GM23338 (cell line): ENCODE measurements at regions not wholly inside any gene's neighbourhood (a gene's known extent, or its start where the extent isn't known, plus 50 kb on each side); places are given as distances from the start of the nearest gene placed in this dataset.

Source experiments
- ATAC-seq: fragments of 200-7000 bp; cut with Tn5 transposase; 3 replicates; pipeline ENCODE4 v1.9.1; 2020
- DNase-seq: peaks from one replicate; pipeline ENCODE4 v3.0.0-alpha.2; 2015; ENCODE audit warnings: low spot score
- H2AFZ ChIP-seq: fragments of 200-600 bp; sonication (generic); 2 replicates; pipeline ENCODE4 v1.8.0; 2016; ENCODE audit warnings: antibody characterized with exemption, mild to moderate bottlenecking, moderate library complexity
- H3F3A ChIP-seq: fragments of 200-600 bp; sonication (generic); replicated peaks from 2 replicates; pipeline ENCODE4 v1.8.0; 2017; ENCODE audit warnings: antibody characterized with exemption, mixed run types, low read depth
- H3K27ac ChIP-seq: fragments of 200-600 bp; sonication (generic); 2 replicates; pipeline ENCODE4 v1.6.1; 2016; ENCODE audit warnings: low read depth
- H3K27me3 ChIP-seq: fragments of 200-600 bp; sonication (generic); 2 replicates; pipeline ENCODE4 v1.8.0; 2016; ENCODE audit warnings: mild to moderate bottlenecking, mixed run types, moderate library complexity; ENCODE audit not compliant: insufficient read depth
- H3K36me3 ChIP-seq: fragments of 200-600 bp; sonication (generic); 2 replicates; pipeline ENCODE4 v1.8.0; 2016; ENCODE audit warnings: mild to moderate bottlenecking; ENCODE audit not compliant: insufficient read depth
- H3K4me1 ChIP-seq: fragments of 200-600 bp; sonication (generic); 2 replicates; pipeline ENCODE4 v1.8.0; 2016; ENCODE audit warnings: mild to moderate bottlenecking, moderate library complexity; ENCODE audit not compliant: insufficient read depth
- H3K4me2 ChIP-seq: fragments of 200-600 bp; sonication (generic); 2 replicates; pipeline ENCODE4 v1.7.1; 2017; ENCODE audit warnings: mixed run types
- H3K4me3 ChIP-seq: fragments of 200-600 bp; sonication (generic); 2 replicates; pipeline ENCODE4 v1.6.1; 2016; ENCODE audit warnings: mixed run types
- H3K79me2 ChIP-seq: fragments of 200-600 bp; sonication (generic); replicated peaks from 2 replicates; pipeline ENCODE4 v1.8.0; 2017; ENCODE audit warnings: mild to moderate bottlenecking; ENCODE audit not compliant: insufficient read depth
- H3K9me2 ChIP-seq: fragments of 200-600 bp; sonication (generic); 2 replicates; pipeline ENCODE4 v1.8.0; 2017; ENCODE audit not compliant: insufficient read depth
- H4K20me1 ChIP-seq: fragments of 200-600 bp; sonication (generic); replicated peaks from 2 replicates; pipeline ENCODE4 v1.8.0; 2017; ENCODE audit warnings: mild to moderate bottlenecking; ENCODE audit not compliant: insufficient read depth
- H3K27ac Mint-ChIP-seq: 2 replicates; pipeline ENCODE4 v1.8.0; 2020; ENCODE audit warnings: inconsistent platforms, mild to moderate bottlenecking, moderate library complexity, mixed read lengths
- H3K27me3 Mint-ChIP-seq: 3 replicates; pipeline ENCODE4 v1.8.0; 2022; ENCODE audit warnings: low read depth, mild to moderate bottlenecking, moderate library complexity, mixed read lengths, inconsistent platforms; ENCODE audit not compliant: insufficient read depth, poor library complexity
- H3K36me3 Mint-ChIP-seq: 3 replicates; pipeline ENCODE4 v1.8.0; 2021; ENCODE audit warnings: low read depth, mild to moderate bottlenecking, inconsistent platforms, moderate library complexity, mixed read lengths
- H3K4me1 Mint-ChIP-seq: 3 replicates; pipeline ENCODE4 v1.8.0; 2020; ENCODE audit warnings: mild to moderate bottlenecking, inconsistent platforms, mixed read lengths
- H3K4me3 Mint-ChIP-seq: 3 replicates; pipeline ENCODE4 v1.8.0; 2021; ENCODE audit warnings: moderate library complexity, mild to moderate bottlenecking, inconsistent platforms, mixed read lengths
- H3K9me3 Mint-ChIP-seq: 3 replicates; pipeline ENCODE4 v1.8.0; 2020; ENCODE audit warnings: moderate library complexity, mild to moderate bottlenecking, inconsistent platforms, mixed read lengths
- CREB1 ChIP-seq: fragments of 250-450 bp; sonication (Bioruptor Pico); IDR thresholded peaks from 2 replicates; pipeline ENCODE4 v1.5.0; 2020; ENCODE audit warnings: low read depth, mild to moderate bottlenecking, moderate library complexity
- CTCF ChIP-seq, 2 experiments: fragments of 200-600 bp in 1 of 2; sonication (generic) in 1 of 2; conservative IDR thresholded peaks; 2 replicates each; pipeline versions ENCODE4 v1.5.1 to v1.6.1; 2016 to 2017; ENCODE audit warnings: antibody characterized with exemption in 2 of 2, low read depth in 2 of 2, mild to moderate bottlenecking in 2 of 2, moderate library complexity in 1 of 2
- ETS1 ChIP-seq: IDR thresholded peaks from 2 replicates; pipeline ENCODE4 v1.6.1; 2016; ENCODE audit warnings: antibody characterized with exemption
- EZH2 ChIP-seq: fragments of 200-600 bp; sonication (generic); IDR thresholded peaks from one replicate; pipeline ENCODE4 v1.8.0; 2017; ENCODE audit warnings: antibody characterized with exemption, mild to moderate bottlenecking, low read depth; ENCODE audit not compliant: unreplicated experiment
- EZH2phosphoT487 ChIP-seq: fragments of 200-600 bp; sonication (generic); IDR thresholded peaks from one replicate; pipeline ENCODE4 v1.8.1; 2018; ENCODE audit warnings: antibody characterized with exemption; ENCODE audit not compliant: unreplicated experiment
- JUNB ChIP-seq: IDR thresholded peaks from one replicate; pipeline ENCODE4 v1.6.1; 2016; ENCODE audit warnings: antibody characterized with exemption; ENCODE audit not compliant: unreplicated experiment
- NANOG ChIP-seq: IDR thresholded peaks from 2 replicates; pipeline ENCODE4 v1.6.1; 2016; ENCODE audit warnings: antibody characterized with exemption, borderline replicate concordance
- POLR2AphosphoS5 ChIP-seq: IDR thresholded peaks from 2 replicates; pipeline ENCODE4 v1.6.1; 2016; ENCODE audit warnings: antibody characterized with exemption, low read depth
- STAT1 ChIP-seq: IDR thresholded peaks from one replicate; pipeline ENCODE4 v1.6.1; 2016; ENCODE audit warnings: antibody characterized with exemption; ENCODE audit not compliant: unreplicated experiment
- ZNF114 ChIP-seq: fragments of 250-450 bp; sonication (Bioruptor Pico); IDR thresholded peaks from 2 replicates; pipeline ENCODE4 v1.5.0; 2020; ENCODE audit warnings: mild to moderate bottlenecking, moderate library complexity
- ZNF331 ChIP-seq: fragments of 250-450 bp; sonication (Bioruptor Pico); IDR thresholded peaks from 2 replicates; pipeline ENCODE4 v1.5.0; 2020; ENCODE audit warnings: low read depth, mild to moderate bottlenecking, moderate library complexity
- ZNF462 ChIP-seq: fragments of 250-450 bp; sonication (Bioruptor Pico); IDR thresholded peaks from 2 replicates; pipeline ENCODE4 v1.5.0; 2020; ENCODE audit warnings: mild to moderate bottlenecking, moderate library complexity

GRCh38 chr16:17027488-17028129 is 443.2 kb downstream of the XYLT1 start (continued):
- TF ChIP-seq ZNF462 (CRISPR knock-in tag) = no peak
- TF ChIP-seq JUNB = no peak
- TF ChIP-seq ZNF331 (CRISPR knock-in tag) = no peak
- no peak for TF ChIP-seq ZNF114 (CRISPR knock-in tag)
- no peak for TF ChIP-seq NANOG

GRCh38 chr16:17029602-17030350 is 441.0 kb downstream of the XYLT1 start:
- no peaks in the 10 kb centered on the region for H3K9me2 ChIP-seq
- no peak overlapping the region for H3K27ac Mint-ChIP-seq
- H3K4me1 Mint-ChIP-seq = no peaks in the 10 kb centered on the region
- no peaks in the 10 kb centered on the region for H3K27me3 ChIP-seq
- H3K9me3 Mint-ChIP-seq = peaks cover 13% of the 10 kb centered on the region; the same call in 2 of the 3 replicates
- no peaks in the 10 kb centered on the region for H3K79me2 ChIP-seq
- H4K20me1 ChIP-seq = no peaks in the 10 kb centered on the region
- ATAC-seq (no peak), DNase-seq (no peak)
- no peaks in the 10 kb centered on the region for H3K36me3 ChIP-seq
- H3K27ac ChIP-seq = no peak overlapping the region
- H3K4me3 ChIP-seq = no peak overlapping the region
- no peak overlapping the region for H3K4me3 Mint-ChIP-seq
- no peak overlapping the region for H3K4me2 ChIP-seq
- H3K27me3 Mint-ChIP-seq = no peaks in the 10 kb centered on the region
- H2AFZ ChIP-seq = no peak overlapping the region
- H3K36me3 Mint-ChIP-seq = no peaks in the 10 kb centered on the region; the same call in 2 of the 3 replicates
- no peaks in the 10 kb centered on the region for H3F3A ChIP-seq
- no peaks in the 10 kb centered on the region for H3K4me1 ChIP-seq
- TF ChIP-seq EZH2 = no peak
- no peak for TF ChIP-seq CREB1 (CRISPR knock-in tag)
- TF ChIP-seq JUNB = no peak
- TF ChIP-seq ETS1 = no peak
- no peak for TF ChIP-seq POLR2AphosphoS5
- TF ChIP-seq ZNF331 (CRISPR knock-in tag) = no peak
- no peak for TF ChIP-seq EZH2phosphoT487
- TF ChIP-seq NANOG = no peak
- no peak for TF ChIP-seq ZNF114 (CRISPR knock-in tag)
- no peak for TF ChIP-seq STAT1
- no peak for TF ChIP-seq CTCF (conservative IDR thresholded peaks at IDR 0.05; ENCODE audit: low read depth in 2 of 2)
